GM06990 (cell line): ENCODE measurements at regions not wholly inside any gene's neighbourhood (a gene's known extent, or its start where the extent isn't known, plus 50 kb on each side); places are given as distances from the start of the nearest gene placed in this dataset.

ENCODE experiments used
- DNase-seq: peaks from one replicate; pipeline ENCODE4 v3.0.0-alpha.2; 2011; ENCODE audit not compliant: insufficient read length; ENCODE audit errors: extremely low read depth
- H3K27me3 ChIP-seq: replicated peaks from 2 replicates; pipeline ENCODE4 v1.6.0; 2011; ENCODE audit warnings: low read length; ENCODE audit not compliant: control insufficient read depth, insufficient read depth
- H3K36me3 ChIP-seq: 2 replicates; pipeline ENCODE4 v1.5.1; 2011; ENCODE audit warnings: low read length; ENCODE audit not compliant: control insufficient read depth, insufficient read depth
- H3K4me3 ChIP-seq: replicated peaks from 2 replicates; pipeline ENCODE4 v1.5.1; 2011; ENCODE audit warnings: low read depth, mild to moderate bottlenecking, control low read depth, low read length
- TF ChIP-seq, protein P1 (sequence below): IDR thresholded peaks from 2 replicates; pipeline ENCODE4 v1.5.1; 2011; ENCODE audit warnings: low read length, control low read depth, mild to moderate bottlenecking, inconsistent platforms; ENCODE audit not compliant: insufficient read depth, poor library complexity, severe bottlenecking

DNA sequence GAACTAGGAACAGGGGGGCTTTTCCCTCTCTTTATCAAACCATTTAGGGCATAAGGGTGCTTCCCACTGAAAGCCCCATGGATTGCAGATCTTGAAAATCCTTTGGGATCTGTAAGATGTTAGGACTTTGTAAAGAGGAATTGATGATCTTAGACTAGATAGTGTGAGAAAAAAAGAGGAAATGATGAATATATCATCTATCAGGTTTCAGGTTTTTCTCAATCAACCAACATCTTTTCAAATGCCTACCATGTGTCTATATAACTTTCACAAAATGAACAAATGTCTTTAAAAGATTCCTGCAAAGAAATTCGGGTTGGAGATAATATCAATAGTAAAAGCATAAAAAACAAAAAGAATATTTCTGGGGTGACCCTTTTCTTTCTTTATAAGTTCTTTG, 50.1 kb downstream of the KCNC4 start:
- H3K36me3 ChIP-seq, result no peaks in the 10 kb centered on the region
- no peaks in the 10 kb centered on the region for H3K27me3 ChIP-seq
- no peak overlapping the region for H3K4me3 ChIP-seq
- TF ChIP-seq, protein P1, sequence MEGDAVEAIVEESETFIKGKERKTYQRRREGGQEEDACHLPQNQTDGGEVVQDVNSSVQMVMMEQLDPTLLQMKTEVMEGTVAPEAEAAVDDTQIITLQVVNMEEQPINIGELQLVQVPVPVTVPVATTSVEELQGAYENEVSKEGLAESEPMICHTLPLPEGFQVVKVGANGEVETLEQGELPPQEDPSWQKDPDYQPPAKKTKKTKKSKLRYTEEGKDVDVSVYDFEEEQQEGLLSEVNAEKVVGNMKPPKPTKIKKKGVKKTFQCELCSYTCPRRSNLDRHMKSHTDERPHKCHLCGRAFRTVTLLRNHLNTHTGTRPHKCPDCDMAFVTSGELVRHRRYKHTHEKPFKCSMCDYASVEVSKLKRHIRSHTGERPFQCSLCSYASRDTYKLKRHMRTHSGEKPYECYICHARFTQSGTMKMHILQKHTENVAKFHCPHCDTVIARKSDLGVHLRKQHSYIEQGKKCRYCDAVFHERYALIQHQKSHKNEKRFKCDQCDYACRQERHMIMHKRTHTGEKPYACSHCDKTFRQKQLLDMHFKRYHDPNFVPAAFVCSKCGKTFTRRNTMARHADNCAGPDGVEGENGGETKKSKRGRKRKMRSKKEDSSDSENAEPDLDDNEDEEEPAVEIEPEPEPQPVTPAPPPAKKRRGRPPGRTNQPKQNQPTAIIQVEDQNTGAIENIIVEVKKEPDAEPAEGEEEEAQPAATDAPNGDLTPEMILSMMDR, result no peak
- no peak for DNase-seq

DNA sequence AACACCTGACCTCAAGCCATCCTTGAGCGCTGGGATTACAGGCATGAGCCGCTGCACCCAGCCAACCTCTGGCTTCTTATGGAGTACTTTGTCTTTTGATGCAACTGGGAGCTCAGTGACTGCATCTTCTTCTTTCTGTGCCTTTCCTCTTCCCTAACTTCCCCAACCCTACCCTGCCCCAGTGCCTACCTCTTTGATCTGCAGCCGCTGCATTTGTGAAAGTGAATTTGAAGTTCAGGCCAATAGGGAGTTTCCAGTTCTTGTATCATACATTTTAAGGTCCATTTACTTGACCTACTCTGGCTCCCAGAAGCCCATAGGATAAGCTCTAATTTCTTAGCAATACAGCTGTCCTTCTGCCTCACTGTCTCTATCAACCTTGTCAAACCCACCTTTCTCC, 52.2 kb downstream of the KCNC4 start:
- H3K4me3 ChIP-seq, result no peak overlapping the region
- TF ChIP-seq, protein P1, result no peak
- no peaks in the 10 kb centered on the region for H3K27me3 ChIP-seq
- no peaks in the 10 kb centered on the region for H3K36me3 ChIP-seq
- DNase-seq, result no peak

DNA sequence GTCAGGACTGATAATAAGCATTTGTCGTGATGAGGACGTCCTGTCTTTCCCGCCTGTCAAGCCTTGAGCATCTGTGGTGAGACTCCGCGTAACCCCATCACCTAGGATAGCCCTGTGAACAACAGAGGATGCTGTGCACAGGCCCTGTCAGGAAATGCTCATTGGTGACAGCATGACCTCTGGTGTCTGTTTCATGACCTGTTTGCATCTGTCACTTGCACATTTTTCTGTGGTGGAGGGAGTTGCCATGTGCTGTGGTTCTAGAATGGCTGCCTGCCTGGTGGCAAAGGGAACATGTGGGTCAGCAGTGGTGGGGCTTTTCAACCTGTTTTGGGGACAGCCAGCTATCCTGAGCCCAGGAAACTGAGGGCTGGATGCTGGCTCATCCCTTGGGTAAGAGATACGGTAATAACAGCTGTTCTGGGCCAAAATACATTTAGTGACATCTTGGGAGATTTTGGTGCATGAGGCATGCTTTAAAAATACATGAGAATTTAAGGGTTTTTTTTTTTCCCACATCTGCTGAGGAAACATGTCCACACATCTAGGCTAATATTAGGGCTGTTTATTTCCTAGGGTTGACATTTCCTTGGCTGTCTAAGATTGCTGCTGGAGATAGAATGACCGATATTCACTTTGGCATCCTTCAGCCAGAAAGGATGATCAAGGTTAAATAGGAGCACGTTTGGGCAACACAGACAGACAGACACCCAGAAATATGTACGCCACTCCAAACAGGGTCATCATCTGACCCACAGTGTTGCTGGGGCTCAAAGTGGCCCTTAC, 52.9 kb downstream of the KCNC4 start:
- DNase-seq, result peak; percentile 22
- TF ChIP-seq, protein P1, result peak; percentile 29
- Histone ChIP-seq H3K36me3 (no peaks in the 10 kb centered on the region), H3K4me3 (no peak overlapping the region), H3K27me3 (no peaks in the 10 kb centered on the region)

DNA sequence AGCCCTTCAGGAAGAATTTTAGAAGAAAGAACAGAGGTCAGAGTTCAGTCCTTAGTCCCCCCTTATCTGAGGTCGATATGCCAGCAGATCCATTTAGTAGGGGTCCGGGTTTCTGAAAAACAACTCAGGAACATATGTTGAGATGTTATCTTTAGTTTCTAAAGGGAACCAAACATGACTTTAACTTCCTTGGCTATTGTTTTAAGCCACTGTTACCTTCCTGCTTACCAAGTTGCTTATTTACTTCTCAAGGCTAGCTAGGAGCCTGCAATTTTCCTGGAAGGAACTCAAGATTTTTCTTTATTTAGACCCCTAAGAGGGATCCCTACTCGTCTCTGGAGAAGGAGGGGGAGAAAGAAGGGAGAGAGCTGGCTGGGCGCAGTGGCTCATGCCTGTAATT, 54.3 kb downstream of the KCNC4 start:
- TF ChIP-seq, protein P1, result no peak
- H3K36me3 ChIP-seq, result no peaks in the 10 kb centered on the region
- no peak for DNase-seq
- no peaks in the 10 kb centered on the region for H3K27me3 ChIP-seq
- no peak overlapping the region for H3K4me3 ChIP-seq

DNA sequence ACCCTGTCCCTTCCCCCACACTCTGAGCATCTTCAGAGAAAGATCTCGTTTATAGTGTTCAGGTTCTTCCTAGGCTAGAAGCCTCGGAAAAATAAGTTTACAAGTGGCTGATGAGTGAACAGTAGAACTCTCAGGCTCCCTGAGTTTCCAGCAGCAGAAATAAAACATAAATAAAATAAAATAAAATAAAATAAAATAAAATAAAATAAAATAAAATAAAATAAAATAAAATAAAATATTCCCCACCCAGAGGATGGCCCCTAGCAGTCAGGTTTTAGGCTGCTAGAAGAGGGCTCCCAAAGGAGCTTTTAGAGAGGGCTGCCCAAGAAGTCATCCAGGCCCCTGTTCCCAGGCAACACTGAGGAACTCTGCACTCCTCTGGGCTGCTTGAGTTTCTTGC, 55.1 kb downstream of the KCNC4 start:
- no peaks in the 10 kb centered on the region for H3K27me3 ChIP-seq
- TF ChIP-seq, protein P1, result no peak
- H3K36me3 ChIP-seq, result no peaks in the 10 kb centered on the region
- H3K4me3 ChIP-seq, result no peak overlapping the region
- no peak for DNase-seq
